Erythroblast (primary cell): ENCODE measurements at regions not wholly inside any gene's neighbourhood (a gene's known extent, or its start where the extent isn't known, plus 50 kb on each side); places are given as distances from the start of the nearest gene placed in this dataset.

ENCODE experiments used
- DNase-seq, 2 experiments: peaks; one replicate each; lab custom pipeline; 2025; lab: John Stamatoyannopoulos, UW
- GATA1 ChIP-seq: IDR thresholded peaks from 2 replicates; pipeline ENCODE4 v1.6.1; 2011; ENCODE audit warnings: low read depth, mild to moderate bottlenecking, control low read depth, low read length, moderate library complexity
- POLR2A ChIP-seq: IDR thresholded peaks from 2 replicates; pipeline ENCODE4 v1.6.1; 2011; ENCODE audit warnings: mild to moderate bottlenecking, low read length

GRCh38 chr10:85259908-85260307 lies 931.5 kb downstream of the CCSER2 start:
- TF ChIP-seq POLR2A: no peak
- no peak for TF ChIP-seq GATA1
- no peak for DNase-seq

GRCh38 chr10:85262992-85263391 lies 934.6 kb downstream of the CCSER2 start:
- no peak for DNase-seq
- TF ChIP-seq GATA1 (no peak), POLR2A (no peak)

DNA sequence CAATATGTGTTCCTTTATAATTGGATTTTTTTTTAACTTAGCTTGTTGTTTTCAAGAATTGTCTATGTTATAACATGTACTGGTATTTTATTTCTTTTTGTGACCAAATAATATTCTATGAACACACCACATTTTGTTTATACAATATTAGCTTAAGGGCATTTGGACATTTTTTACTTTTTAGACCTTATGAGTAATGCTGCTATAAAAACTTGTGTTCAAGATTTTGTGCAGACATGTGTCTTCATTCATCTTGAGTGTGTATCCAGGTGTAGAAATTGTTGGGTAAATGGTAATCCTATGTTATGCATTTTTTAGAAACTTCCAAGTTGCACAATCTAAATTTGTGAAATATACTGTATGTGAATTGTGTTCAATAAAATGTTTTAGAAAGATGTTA lies 936.7 kb downstream of the CCSER2 start:
- TF ChIP-seq GATA1 (no peak), POLR2A (no peak)
- no peak for DNase-seq

- no peak for TF ChIP-seq GATA1
- TF ChIP-seq POLR2A: no peak
- no peak for DNase-seq
These were observed 938.4 kb downstream of the CCSER2 start for GRCh38 chr10:85266808-85267207.

DNA sequence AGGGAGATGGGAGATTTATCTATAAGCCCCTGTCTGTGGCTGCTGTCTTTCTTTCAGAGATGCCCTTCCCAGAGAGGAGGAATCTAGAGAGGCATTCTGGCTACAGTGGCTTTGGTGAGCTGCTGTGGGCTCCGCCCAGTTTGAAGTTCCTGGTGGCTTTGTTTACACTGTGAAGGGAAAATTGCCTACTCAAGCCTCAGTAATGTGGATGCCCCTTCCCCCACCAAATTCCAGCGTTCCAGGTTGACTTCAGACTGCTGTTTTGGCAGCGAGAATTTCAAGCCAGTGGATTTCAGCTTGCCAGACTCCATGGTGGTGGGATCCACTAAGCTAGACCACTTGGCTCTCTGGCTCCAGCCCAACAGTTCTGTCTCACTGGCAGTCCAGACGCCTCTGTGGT lies 951.6 kb downstream of the CCSER2 start:
- DNase-seq: no peak
- TF ChIP-seq GATA1 (no peak), POLR2A (no peak)

DNA sequence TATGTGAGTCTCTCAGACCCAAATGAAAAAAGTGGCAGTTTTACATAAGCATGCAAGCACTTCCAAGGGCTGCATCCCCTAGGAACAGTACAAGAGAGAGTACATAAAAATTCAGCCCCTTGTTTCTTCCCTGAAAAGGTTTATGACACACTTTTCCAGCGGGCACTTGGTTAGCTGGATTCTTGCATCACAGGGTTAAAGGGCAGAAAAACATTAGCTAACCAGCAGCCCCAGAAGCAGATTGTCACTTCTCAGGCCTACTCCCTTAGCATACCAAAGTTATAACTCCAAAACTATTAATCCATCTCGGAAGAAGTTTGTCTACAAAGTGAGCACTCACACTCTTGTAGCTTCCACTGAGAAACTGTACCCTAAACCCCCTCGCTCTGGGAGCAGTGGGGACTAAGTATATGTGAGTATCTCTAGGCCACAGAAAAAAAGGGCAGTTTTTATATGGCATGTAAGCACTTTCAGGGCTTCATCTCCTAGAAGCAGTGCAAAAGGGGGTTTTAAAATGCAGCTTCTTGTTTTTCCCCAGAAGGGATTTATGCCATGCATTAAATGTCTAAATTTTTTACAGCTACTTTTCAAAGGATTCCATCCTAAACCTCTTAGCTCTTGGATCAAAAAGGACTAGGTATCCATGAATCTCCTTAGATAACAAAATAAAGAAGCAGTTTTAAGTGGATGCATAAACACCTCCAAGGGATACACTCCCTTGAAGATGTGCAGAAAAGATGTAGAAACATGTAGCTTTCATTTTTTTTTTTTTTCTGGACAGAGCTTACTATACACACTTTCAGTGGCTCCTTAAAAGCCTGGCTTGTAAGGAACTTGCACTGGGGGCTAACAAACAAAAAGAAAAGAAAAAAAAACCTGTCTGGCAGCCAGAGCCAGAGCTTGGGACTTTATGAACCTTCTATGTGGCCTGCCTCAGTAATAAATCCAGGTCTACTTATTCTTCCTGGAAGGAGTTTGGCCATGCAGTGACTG lies 956.7 kb downstream of the CCSER2 start:
- no peak for DNase-seq
- TF ChIP-seq POLR2A: no peak
- TF ChIP-seq GATA1: no peak

DNA sequence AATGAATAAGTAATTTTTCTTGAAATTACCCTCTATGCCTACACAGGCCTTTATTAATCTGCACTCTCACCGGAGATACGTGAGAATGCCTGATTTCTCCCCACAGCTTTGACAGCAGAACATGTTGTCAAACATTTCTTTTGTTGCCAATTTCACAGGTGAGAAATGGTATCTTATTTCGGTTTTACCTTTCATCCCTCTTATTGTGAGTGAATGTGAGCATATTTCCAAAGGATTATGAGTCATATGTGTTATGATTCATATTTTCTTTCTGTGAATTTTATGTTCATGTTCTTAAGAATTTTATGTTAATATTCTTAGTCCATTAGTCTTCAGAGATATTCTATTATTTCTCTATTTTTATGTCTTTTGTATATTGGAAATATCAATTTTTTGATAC lies 965.1 kb downstream of the CCSER2 start:
- TF ChIP-seq POLR2A (no peak), GATA1 (no peak)

DNA sequence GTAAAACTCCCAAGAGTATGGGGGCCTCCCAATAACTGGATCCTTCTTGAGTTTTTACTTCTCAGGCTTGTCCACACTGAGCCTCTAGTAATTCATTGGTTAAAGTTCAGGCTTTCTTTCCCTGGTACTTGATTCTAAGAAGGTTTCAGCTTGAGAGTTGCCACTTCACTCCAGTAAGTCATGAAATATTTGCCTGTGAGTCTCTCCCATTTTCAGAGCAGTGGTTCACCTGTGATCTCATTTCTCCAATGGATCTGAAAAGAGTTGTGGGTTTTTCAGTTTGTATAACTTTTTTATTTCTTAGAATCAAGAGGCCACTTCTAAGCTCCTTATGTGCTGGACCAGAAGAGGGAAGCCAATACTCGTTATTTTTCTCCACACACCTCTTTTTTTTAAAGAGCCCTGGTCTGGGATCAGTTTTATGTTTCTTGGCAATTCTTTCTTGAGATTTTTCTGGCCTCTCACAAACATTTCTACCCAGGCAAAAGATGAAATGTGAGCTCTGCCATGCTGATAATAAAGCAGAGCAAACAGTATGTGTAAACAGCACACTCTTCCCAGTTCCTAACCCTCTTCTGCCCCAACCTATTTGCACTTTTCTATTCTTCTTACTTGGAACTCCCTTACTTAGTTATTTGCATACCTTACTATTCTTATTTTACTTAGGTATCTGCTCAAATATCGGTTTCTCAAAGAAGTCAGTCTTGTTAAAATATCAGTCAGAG lies 983.4 kb downstream of the CCSER2 start:
- no peak for DNase-seq

More for the DNA sequence above, 965.1 kb downstream of the CCSER2 start:
- DNase-seq: no peak

DNA sequence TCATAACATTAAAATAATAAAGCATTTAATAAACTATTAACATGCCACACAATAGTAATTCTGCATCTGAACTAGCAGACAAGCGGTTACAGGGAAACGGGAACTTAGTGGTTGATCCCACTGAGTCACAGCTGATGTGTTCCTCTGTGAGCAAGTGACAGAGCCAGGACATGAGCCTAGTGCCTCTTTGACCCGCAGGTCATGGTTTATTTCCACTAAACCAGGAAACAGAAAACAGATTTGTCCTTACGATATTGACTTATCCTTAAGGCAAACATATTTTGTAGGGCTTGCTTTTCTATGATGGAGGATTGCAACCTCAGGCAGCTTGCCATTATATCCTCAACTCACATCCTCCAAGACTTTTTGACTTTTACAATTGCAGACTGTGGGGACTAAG lies 987.3 kb downstream of the CCSER2 start:
- no peak for TF ChIP-seq GATA1
- no peak for TF ChIP-seq POLR2A
- no peak for DNase-seq

More for the DNA sequence above, 983.4 kb downstream of the CCSER2 start:
- no peak for TF ChIP-seq POLR2A

GRCh38 chr10:85316276-85316675 lies 987.9 kb downstream of the CCSER2 start:
- TF ChIP-seq GATA1 (no peak), POLR2A (no peak)
- DNase-seq: no peak

DNA sequence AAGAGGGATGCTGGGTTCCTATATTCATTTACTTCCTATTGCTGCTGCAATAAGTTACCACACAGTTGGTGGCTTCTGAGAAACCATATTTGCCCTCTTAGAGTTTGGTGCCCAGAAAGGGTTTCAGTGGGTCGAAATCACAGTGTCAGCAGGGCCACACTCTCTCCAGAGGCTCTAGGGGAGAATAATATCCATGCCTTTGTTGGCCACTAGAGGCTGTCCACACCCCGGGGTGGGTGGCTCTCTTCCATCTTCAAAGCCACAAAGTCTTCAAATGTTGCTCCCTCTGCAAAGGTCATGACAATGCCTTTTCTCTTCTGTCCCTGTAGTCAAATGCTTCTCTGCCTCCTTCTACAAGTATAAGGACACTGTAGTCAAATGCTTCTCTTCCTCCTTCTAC lies 989.4 kb downstream of the CCSER2 start:
- DNase-seq: no peak
- TF ChIP-seq POLR2A: no peak
- TF ChIP-seq GATA1: no peak

DNA sequence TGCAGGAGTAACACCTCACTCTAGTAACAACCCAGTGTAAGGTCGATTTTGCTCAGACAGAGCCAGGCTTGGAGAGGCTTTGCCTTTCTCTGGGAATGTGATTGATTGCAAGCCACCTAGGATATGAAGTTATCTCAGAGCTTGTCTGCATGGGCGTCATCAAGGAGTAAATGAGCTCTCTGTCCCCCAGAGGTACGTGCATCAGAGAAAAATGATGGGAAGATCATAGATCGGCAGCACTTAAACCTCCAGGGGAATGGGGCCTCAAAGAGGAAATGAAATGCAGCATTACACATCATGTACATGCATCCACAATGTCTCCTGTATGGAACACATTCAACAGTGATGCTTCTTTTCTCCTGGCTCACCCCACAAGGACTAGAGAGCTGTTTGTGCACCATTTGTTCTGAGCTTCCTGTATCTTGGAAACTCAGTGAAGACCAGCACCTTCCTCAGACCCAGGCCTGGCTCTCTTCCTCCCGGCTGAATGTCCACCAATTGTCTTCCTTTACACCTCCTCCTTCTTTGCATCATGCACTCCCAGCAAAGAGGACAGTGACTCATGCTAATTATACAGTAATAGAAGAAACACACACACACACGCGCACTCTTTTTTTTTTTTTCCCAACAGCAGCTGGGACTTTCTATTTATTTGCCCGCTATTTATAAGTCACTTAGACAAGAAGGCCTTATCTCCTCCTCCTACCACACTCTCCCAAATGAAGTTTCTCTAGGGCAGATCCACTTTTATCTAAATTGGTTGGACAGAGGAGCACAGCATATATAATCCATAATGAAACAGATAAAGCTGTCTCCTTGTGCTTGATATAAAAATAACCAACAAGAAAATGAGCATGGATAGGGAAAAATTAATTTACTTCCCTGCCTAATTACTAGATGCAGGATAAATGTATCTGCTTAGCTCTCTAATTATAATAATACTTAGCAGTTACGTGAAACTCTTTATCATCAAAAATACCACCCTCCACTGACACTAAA lies 990.7 kb downstream of the CCSER2 start:
- TF ChIP-seq POLR2A: no peak
- no peak for DNase-seq

GRCh38 chr10:85319826-85320225 lies 991.4 kb downstream of the CCSER2 start:
- no peak for DNase-seq
- TF ChIP-seq POLR2A (no peak), GATA1 (no peak)
